ENCODE measurements at regions not wholly inside any gene's neighbourhood (a gene's known extent, or its start where the extent isn't known, plus 50 kb on each side); places are given as distances from the start of the nearest gene placed in this dataset.

DNA sequence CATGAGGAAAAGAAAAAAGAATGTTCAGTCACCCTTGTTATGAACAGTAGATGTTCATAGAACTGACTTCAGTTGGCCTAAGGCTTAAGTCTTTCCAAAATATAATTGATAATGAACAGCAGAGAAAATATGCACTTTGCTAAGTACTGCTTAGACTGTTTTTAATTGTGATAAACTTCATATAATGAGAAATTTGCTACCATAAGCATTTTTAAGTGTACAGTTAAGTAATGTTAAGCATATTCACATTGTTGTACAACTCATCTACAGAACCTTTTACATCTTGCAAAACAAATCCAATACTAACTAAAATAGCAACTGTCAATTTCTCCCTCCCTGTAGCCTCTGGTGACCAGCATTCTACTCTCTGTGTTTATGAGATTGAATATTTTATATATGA lies 792.2 kb upstream of the LCORL start:
- DNase-seq (ENCODE audit: low read depth), result no peak
- TF ChIP-seq CTCF (IDR thresholded peaks at IDR 0.05; ENCODE audit: control insufficient read depth, insufficient read depth, low read depth, low read length, missing control alignments), result no peak
- no peak overlapping the region for H3K4me3 ChIP-seq (ENCODE audit: control insufficient read depth, low read depth, low read length)

GRCh38 chr4:18813055-18813454 lies 791.5 kb upstream of the LCORL start:
- no peak overlapping the region for H3K4me3 ChIP-seq (ENCODE audit: control insufficient read depth, low read depth, low read length)
- DNase-seq (ENCODE audit: low read depth), result no peak

GRCh38 chr4:18803781-18804180 lies 782.2 kb upstream of the LCORL start:
- TF ChIP-seq CTCF (IDR thresholded peaks at IDR 0.05; ENCODE audit: control insufficient read depth, insufficient read depth, low read depth, low read length, missing control alignments), result no peak
- no peak overlapping the region for H3K4me3 ChIP-seq (ENCODE audit: control insufficient read depth, low read depth, low read length)
- no peak for DNase-seq (ENCODE audit: low read depth)

More at GRCh38 chr4:18813055-18813454, 791.5 kb upstream of the LCORL start:
- TF ChIP-seq CTCF (IDR thresholded peaks at IDR 0.05; ENCODE audit: control insufficient read depth, insufficient read depth, low read depth, low read length, missing control alignments), result no peak

DNA sequence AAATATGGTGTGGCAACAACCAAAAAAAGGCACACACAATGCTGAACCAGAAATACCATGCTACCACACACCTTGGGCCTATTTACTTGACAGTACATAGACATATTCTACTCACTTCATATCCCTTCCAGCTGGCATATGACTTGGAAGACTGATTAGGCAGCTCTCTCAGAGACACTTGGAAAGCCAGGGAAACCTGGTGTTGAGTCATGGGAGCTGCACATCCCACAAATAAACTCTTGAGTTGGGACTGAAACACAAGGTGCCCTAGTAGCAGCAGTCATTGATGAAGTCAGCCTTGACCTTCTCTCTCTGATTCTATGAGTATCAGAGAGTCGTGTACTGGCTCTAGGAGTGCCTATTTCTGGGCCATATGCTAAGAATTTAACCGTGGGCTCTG lies 776.6 kb upstream of the LCORL start:
- no peak overlapping the region for H3K4me3 ChIP-seq (ENCODE audit: control insufficient read depth, low read depth, low read length)
- DNase-seq (ENCODE audit: low read depth), result no peak
- TF ChIP-seq CTCF (IDR thresholded peaks at IDR 0.05; ENCODE audit: control insufficient read depth, insufficient read depth, low read depth, low read length, missing control alignments), result no peak

DNA sequence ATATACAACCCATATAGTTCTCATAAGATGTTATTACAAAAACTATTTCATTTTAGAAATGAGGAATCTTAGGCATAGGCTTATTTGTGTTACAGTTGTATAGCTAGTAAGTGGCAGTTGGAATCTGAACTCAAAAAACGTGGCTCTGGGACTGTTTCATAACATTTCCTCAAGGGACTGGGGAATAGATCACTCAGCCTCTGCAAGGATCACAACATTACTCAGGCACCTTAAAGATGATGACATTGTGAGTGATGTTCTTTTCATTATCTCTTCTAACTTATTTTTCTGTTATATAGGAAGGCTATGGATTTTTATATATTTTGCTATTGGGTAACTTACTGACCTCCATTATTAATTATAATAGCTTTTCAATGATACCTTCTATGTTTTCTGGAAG lies 774.2 kb upstream of the LCORL start:
- no peak for DNase-seq (ENCODE audit: low read depth)
- no peak for TF ChIP-seq CTCF (IDR thresholded peaks at IDR 0.05; ENCODE audit: control insufficient read depth, insufficient read depth, low read depth, low read length, missing control alignments)

DNA sequence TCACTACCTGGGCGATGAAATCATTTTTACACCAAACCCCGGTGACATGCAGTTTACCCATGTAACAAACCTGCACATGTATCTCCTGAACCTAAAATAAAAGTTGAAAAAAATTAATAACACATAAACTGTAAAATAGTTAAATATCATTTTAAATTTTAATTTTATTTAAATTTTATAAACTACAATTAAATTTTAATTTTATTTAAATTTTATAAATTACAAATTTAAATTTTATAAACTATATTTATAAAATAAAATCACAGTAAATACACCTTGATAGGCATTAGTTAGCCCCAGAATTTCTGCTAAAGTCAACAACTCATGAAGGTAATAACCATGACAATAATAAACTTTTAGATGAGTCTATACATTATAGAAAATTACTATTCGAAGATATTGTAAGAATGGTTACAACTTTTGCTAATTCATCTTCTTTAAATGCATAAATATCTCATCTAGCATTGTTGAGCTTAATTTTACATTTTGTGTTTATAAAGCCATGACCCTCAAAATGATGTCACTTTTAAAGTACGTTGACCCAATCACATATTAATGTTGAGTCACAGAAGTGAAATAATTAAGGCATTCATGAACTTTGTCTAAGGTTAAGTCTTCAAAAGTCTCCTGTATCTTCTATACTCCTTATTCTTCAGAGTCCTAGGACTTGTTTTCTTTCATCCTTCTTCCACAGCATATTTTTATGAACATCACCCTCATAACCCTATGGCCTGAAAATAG lies 755.8 kb upstream of the LCORL start:
- no peak for TF ChIP-seq CTCF (IDR thresholded peaks at IDR 0.05; ENCODE audit: control insufficient read depth, insufficient read depth, low read depth, low read length, missing control alignments)
- no peak for DNase-seq (ENCODE audit: low read depth)
- H3K4me3 ChIP-seq (ENCODE audit: control insufficient read depth, low read depth, low read length), result no peak overlapping the region

More for the DNA sequence above, 774.2 kb upstream of the LCORL start:
- no peak overlapping the region for H3K4me3 ChIP-seq (ENCODE audit: control insufficient read depth, low read depth, low read length)
